Activated CD4-positive, alpha-beta T cell treated with anti-CD3 and anti-CD28 coated beads for 36 hours (primary cell): ENCODE measurements at regions not wholly inside any gene's neighbourhood (a gene's known extent, or its start where the extent isn't known, plus 50 kb on each side); places are given as distances from the start of the nearest gene placed in this dataset.
"Not testable (repeated sequence)": the region's sequence is repeated elsewhere in the genome, so short reads cannot be mapped to it uniquely, and the experiment has no call there.

Experiments
- ATAC-seq: fragments of 200-7000 bp; cut with Tn5 transposase; one replicate; pipeline ENCODE4 v1.10.0; 2021; ENCODE audit warnings: mild to moderate bottlenecking, moderate library complexity
- CTCF ChIA-PET: fragments of 350-600 bp; sonication (Branson Sonifier 250); formaldehyde crosslinking; loops from one replicate; lab custom pipeline; 2021; ENCODE audit warnings: antibody characterized with exemption; lab: Charles Lee
- POLR2A ChIA-PET: fragments of 350-600 bp; sonication (Branson Sonifier 250); formaldehyde crosslinking; loops from one replicate; lab custom pipeline; 2021; ENCODE audit warnings: antibody characterized with exemption, inconsistent platforms; lab: Charles Lee
- DNase-seq: peaks from one replicate; pipeline ENCODE4 v3.0.0-alpha.2; 2020
- H3K27ac Mint-ChIP-seq: one replicate; pipeline ENCODE4 v1.8.0; 2021; ENCODE audit warnings: mixed read lengths
- H3K27me3 Mint-ChIP-seq: one replicate; pipeline ENCODE4 v1.8.0; 2021; ENCODE audit warnings: mixed read lengths
- H3K36me3 Mint-ChIP-seq: one replicate; pipeline ENCODE4 v1.8.0; 2021; ENCODE audit warnings: low read depth, mixed read lengths
- H3K4me1 Mint-ChIP-seq: one replicate; pipeline ENCODE4 v1.8.0; 2021; ENCODE audit warnings: mixed read lengths
- H3K4me3 Mint-ChIP-seq: one replicate; pipeline ENCODE4 v1.8.0; 2021; ENCODE audit warnings: mild to moderate bottlenecking, moderate library complexity, mixed read lengths
- H3K9me3 Mint-ChIP-seq: one replicate; pipeline ENCODE4 v1.8.0; 2021; ENCODE audit warnings: low read depth, mixed read lengths
- intact Hi-C, 2 experiments: fragments of 100-400 bp; cut with DNase I in 1 of 2; cut with micrococcal nuclease in 1 of 2; formaldehyde crosslinking; loops; one replicate each; pipeline versions ENCODE4 v1.14.2 to v1.15.1; 2022 to 2024; cut with DNase I, micrococcal nuclease

DNA sequence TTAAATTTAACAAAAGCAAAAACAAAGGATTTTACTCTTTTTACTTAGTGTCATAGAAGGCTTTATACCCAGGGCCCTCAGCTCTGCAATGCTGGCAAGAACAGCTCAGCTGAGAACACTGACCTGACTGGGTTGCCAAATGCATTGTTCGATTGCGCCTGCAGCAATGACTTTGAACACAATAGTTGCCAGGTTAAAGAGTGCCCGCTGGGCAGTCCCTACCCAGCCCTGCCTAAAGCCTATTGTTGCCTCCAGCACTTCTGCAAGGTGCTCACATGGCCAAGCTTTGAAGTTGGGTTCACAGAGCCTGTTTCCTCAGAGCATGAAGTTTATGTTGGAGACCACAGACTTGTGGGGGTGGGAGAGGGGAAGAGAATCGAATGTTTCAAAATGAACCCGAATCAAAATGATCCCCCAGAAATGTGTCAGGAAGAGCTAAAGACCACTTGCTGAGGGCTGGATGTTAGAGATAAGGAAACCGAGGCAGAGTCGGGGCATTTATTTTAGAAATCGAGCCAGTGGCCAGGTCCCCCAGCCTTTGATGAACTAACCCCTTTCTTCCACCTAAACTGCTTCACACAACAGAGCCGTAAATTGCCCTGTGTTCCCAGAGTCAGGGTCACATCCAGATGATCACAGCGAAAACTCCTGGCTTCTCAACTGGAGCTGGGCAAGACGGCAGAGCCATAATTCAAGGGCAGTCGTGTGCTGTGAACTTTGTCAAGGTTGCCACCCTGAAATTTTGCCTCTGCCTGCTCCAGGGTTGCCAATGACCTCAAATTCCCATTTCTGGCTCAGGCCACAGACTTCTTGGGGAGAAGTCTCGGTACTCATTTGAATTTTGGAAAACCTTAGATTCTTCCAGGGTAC lies 55.0 kb downstream of the FOXA2 start:
- H3K36me3 Mint-ChIP-seq, result no peaks in the 10 kb centered on the region
- no peak overlapping the region for H3K4me3 Mint-ChIP-seq
- DNase-seq (no peak), ATAC-seq (no peak)
- ChIA-PET POLR2A (no interaction called here), CTCF (interaction anchor here (0.5 kb wide), 1 partner anchor 705 kb away, joined by 4 read pairs; no protein-coding TSS in a partner anchor)
- peaks cover 3% of the 10 kb centered on the region for H3K27me3 Mint-ChIP-seq
- no peak overlapping the region for H3K27ac Mint-ChIP-seq
- intact Hi-C loops, result no loop called here
- H3K4me1 Mint-ChIP-seq, result no peaks in the 10 kb centered on the region
- peaks cover 1% of the 10 kb centered on the region for H3K9me3 Mint-ChIP-seq

DNA sequence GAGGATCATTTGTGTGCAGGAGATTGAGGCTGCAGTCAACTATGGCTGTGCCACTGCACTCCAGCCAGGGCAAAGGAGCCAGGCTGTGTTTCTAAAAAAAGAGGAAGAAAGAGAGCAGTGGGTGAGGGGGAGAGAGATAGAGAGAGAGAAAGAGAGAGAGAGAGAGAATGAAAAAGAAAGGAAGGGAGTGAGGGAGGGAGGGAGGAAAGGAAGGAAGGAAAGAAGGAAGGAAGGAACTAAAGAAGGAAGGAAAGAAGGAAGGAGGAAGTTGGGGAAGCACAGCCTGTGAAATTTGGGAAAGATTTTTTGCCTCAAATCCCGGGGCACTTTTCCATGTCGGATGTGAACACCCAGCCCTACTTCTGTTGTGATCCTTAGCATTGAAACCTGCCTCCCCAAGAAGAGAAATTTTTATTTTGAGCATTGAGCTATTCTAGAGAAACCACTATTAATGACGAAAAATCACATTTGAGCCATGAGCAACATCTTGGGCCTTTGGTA lies 57.8 kb downstream of the FOXA2 start:
- H3K9me3 Mint-ChIP-seq, result no peaks in the 10 kb centered on the region
- intact Hi-C loops, result no loop called here
- DNase-seq (no peak), ATAC-seq (no peak)
- no peak overlapping the region for H3K27ac Mint-ChIP-seq
- no peaks in the 10 kb centered on the region for H3K36me3 Mint-ChIP-seq
- ChIA-PET POLR2A (no interaction called here), CTCF (no interaction called here)
- H3K27me3 Mint-ChIP-seq, result peaks cover 3% of the 10 kb centered on the region
- no peaks in the 10 kb centered on the region for H3K4me1 Mint-ChIP-seq
- no peak overlapping the region for H3K4me3 Mint-ChIP-seq

DNA sequence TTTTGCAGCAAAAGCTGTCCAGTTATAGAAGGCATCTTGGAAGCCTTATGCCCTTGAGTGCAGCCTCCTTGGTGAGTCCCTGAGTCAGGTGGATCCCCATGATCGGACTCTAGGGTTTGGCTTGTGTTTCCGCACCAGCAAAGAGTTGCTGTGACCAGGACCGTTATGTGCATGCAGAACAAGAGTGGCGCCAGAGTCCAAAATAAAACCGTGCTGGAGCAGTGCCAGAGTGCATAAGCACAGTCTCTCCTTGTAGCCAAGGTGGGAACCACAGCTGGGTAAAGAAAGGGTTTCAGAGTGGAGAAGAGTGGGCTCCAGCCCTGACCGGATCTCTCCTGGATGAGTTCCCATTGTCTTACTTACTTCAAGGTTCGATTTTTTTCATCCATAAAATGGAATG lies 58.6 kb downstream of the FOXA2 start:
- Mint-ChIP-seq H3K4me1 (no peaks in the 10 kb centered on the region), H3K27me3 (peaks cover 1% of the 10 kb centered on the region), H3K36me3 (no peaks in the 10 kb centered on the region), H3K27ac (no peak overlapping the region), H3K4me3 (no peak overlapping the region), H3K9me3 (no peaks in the 10 kb centered on the region)
- ChIA-PET POLR2A (no interaction called here), CTCF (no interaction called here)
- DNase-seq (no peak), ATAC-seq (no peak)
- intact Hi-C loops, result no loop called here

DNA sequence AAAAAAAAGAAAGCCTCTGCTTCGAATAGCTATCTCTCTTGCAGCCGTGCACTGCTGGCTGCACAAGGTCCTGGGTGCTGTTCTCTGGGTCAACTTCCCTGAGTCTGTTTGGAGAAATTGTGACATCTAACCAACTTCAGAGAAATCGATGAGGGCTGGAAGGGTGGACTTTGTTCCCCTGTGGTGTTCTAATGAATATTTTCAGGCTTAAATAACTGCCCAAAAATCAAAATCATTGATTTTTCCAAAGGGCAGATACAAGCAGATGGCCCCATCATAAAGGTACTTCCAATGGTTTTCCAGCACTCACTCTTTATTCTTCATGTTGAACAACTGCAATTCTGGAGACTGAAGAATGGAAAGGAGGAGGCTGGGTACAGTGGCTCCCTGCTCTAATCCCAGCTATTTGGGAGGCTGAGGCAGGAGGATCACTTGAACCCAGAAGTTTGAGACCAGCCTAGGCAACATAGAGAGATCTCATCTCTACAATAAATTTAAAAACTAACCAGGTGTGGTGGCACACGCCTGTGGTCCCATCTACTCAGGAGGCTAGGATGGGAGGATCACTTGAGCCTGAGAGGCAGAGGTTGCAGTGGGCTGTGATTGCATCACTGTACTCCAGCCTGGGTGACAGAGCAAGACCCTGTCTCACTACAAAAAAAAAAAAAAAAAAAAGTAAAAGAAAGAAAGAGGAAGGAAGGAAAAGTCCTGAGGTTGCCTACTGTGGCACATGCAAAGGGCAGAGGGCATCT lies 59.1 kb downstream of the FOXA2 start:
- CTCF ChIA-PET, result no interaction called here
- Mint-ChIP-seq H3K4me3 (no peak overlapping the region), H3K27ac (no peak overlapping the region), H3K9me3 (no peaks in the 10 kb centered on the region), H3K36me3 (no peaks in the 10 kb centered on the region), H3K27me3 (no peaks in the 10 kb centered on the region), H3K4me1 (no peaks in the 10 kb centered on the region)
- POLR2A ChIA-PET, result no interaction called here
- no peak for ATAC-seq
- DNase-seq, result no peak
- intact Hi-C loops, result no loop called here

DNA sequence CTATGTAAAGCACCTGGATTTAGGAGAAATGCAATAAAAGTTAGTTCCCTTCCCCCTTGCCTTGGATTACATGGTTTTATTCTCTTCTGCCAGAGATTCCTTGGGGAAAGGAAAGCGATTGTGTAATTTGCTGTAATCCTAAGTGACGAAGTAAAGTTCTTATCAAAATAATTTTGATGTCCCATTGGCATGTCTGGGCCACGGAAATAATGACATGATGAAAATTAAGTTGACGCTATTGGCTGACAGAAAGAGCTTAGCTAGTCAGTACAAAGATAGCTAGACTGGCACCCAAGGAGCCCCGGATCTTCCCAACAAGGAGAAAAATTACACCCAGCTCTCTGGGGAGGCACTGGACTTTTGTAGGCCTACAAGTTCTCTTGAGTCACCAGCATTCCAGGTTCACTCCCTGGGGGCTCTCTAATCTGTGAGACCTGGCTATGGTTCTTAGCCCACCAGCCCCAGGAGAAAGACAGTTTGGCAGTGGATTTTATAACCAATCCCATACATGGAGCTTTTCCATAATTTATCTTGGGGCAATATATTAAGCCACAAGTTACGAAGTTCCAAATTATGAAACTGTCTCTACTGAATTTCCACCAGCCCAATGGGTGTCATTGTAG lies 59.9 kb downstream of the FOXA2 start:
- intact Hi-C loops, result no loop called here
- H3K9me3 Mint-ChIP-seq, result no peaks in the 10 kb centered on the region
- H3K36me3 Mint-ChIP-seq, result no peaks in the 10 kb centered on the region
- no peak overlapping the region for H3K27ac Mint-ChIP-seq
- DNase-seq, result no peak
- no peak for ATAC-seq
- H3K4me3 Mint-ChIP-seq, result no peak overlapping the region
- H3K27me3 Mint-ChIP-seq, result no peaks in the 10 kb centered on the region
- POLR2A ChIA-PET, result no interaction called here
- CTCF ChIA-PET, result no interaction called here
- H3K4me1 Mint-ChIP-seq, result no peaks in the 10 kb centered on the region

GRCh38 chr20:22523499-22524392 lies 60.6 kb downstream of the FOXA2 start:
- no peak for DNase-seq
- intact Hi-C loops, result no loop called here
- no peak for ATAC-seq
- ChIA-PET CTCF (no interaction called here), POLR2A (no interaction called here)
- Mint-ChIP-seq H3K9me3 (no peaks in the 10 kb centered on the region), H3K27ac (no peak overlapping the region), H3K36me3 (no peaks in the 10 kb centered on the region), H3K4me1 (no peaks in the 10 kb centered on the region), H3K27me3 (no peaks in the 10 kb centered on the region), H3K4me3 (no peak overlapping the region)

- Mint-ChIP-seq H3K4me1 (no peaks in the 10 kb centered on the region), H3K27me3 (no peaks in the 10 kb centered on the region), H3K27ac (no peak overlapping the region), H3K36me3 (no peaks in the 10 kb centered on the region), H3K9me3 (no peaks in the 10 kb centered on the region), H3K4me3 (no peak overlapping the region)
- CTCF ChIA-PET, result no interaction called here
- no peak for DNase-seq
- POLR2A ChIA-PET, result no interaction called here
- ATAC-seq, result no peak
- intact Hi-C loops, result no loop called here
Measured at GRCh38 chr20:22523128-22523498, 61.3 kb downstream of the FOXA2 start.

- intact Hi-C loops, result no loop called here
- H3K4me1 Mint-ChIP-seq, result no peaks in the 10 kb centered on the region
- no peaks in the 10 kb centered on the region for H3K9me3 Mint-ChIP-seq
- H3K36me3 Mint-ChIP-seq, result no peaks in the 10 kb centered on the region
- no peak overlapping the region for H3K4me3 Mint-ChIP-seq
- DNase-seq (no peak), ATAC-seq (no peak)
- no peak overlapping the region for H3K27ac Mint-ChIP-seq
- ChIA-PET POLR2A (no interaction called here), CTCF (no interaction called here)
- H3K27me3 Mint-ChIP-seq, result no peaks in the 10 kb centered on the region
Measured at GRCh38 chr20:22522701-22523100, 61.7 kb downstream of the FOXA2 start.

GRCh38 chr20:22521940-22522339 lies 62.4 kb downstream of the FOXA2 start:
- H3K4me1 Mint-ChIP-seq, intact Hi-C loops, H3K36me3 Mint-ChIP-seq, H3K27me3 Mint-ChIP-seq, POLR2A ChIA-PET, H3K27ac Mint-ChIP-seq, CTCF ChIA-PET, DNase-seq, ATAC-seq, H3K9me3 Mint-ChIP-seq, H3K4me3 Mint-ChIP-seq: not testable (repeated sequence)

DNA sequence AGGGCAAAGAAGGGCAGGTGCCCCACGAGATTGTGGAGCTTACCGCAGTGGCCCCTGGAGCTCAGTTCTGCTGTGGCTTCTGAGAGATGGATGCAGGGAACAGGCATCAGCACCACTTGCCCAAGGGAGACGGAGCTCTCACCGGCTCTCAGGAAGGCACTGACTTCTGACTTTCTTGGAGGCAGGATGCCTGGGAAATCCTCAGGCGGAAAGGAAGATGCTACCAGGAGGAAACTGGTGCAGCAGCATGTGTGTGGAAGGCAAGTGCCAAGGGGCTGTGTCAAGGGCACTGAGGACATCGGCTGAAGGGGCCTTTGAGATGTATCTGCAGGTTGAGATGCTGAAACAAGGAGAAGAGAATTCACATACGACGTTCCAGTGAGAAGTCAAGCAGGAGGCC lies 64.0 kb downstream of the FOXA2 start:
- ChIA-PET POLR2A (no interaction called here), CTCF (no interaction called here)
- H3K4me1 Mint-ChIP-seq, result no peaks in the 10 kb centered on the region
- DNase-seq (no peak), ATAC-seq (no peak)
- H3K27ac Mint-ChIP-seq, result no peak overlapping the region
- no peaks in the 10 kb centered on the region for H3K9me3 Mint-ChIP-seq
- intact Hi-C loops, result no loop called here
- no peak overlapping the region for H3K4me3 Mint-ChIP-seq
- no peaks in the 10 kb centered on the region for H3K27me3 Mint-ChIP-seq
- H3K36me3 Mint-ChIP-seq, result no peaks in the 10 kb centered on the region

GRCh38 chr20:22515264-22515663 lies 69.1 kb downstream of the FOXA2 start:
- no peak for DNase-seq
- CTCF ChIA-PET, result no interaction called here

More at GRCh38 chr20:22515264-22515663, 69.1 kb downstream of the FOXA2 start:
- POLR2A ChIA-PET, result no interaction called here
- Mint-ChIP-seq H3K4me1 (no peaks in the 10 kb centered on the region), H3K36me3 (no peaks in the 10 kb centered on the region), H3K9me3 (no peaks in the 10 kb centered on the region), H3K27ac (no peak overlapping the region), H3K27me3 (no peaks in the 10 kb centered on the region), H3K4me3 (no peak overlapping the region)
- no peak for ATAC-seq
- intact Hi-C loops, result no loop called here
